Hematopoietic multipotent progenitor cell treated with erythropoietin and hydrocortisone succinate and interleukin-3 and kit ligand, for 8 days (in vitro differentiated cells): ENCODE measurements at regions not wholly inside any gene's neighbourhood (a gene's known extent, or its start where the extent isn't known, plus 50 kb on each side); places are given as distances from the start of the nearest gene placed in this dataset.

Source experiments
- DNase-seq: peaks from one replicate; pipeline ENCODE4 v3.0.0-alpha.2; 2015

DNA sequence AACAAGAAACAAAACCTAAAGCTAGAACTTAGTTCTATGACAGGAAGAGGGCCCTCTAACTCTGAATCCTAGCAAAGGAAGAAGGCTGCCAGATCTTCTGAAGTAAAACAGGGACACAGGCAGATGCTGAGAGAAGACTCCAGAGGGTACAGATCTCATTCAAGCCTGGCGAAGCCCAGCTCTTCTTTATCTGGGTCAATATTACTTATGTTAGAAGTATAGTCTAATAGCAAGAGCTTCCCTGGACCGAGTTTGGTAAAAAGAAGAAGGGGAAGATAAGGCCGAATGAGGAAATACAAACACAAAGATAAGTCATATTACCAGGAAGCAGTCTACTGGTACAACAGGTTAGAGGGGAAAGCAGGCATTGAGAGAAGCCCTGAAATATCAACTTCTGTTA is 79.9 kb upstream of the CCDC91 start:
- DNase-seq = peak; percentile 43

DNA sequence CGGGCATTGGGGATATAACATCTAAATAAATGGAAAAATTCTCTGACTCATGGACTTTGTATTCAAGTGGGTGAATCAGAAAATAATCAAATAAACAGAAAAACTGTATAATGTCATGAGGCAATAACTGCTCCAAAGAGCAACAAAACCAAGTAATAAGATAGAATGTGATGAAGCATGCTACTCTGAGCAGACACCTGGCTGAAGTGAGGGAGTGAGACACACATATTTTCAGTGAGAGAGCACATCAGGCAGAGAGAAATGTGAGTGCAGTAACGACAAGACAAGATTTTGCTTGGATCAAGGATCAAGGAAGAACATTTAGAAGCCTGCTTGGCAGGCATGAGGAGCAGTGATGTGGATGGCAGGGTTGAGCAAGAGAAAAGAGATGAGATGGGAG is 75.8 kb upstream of the CCDC91 start:
- DNase-seq = no peak

DNA sequence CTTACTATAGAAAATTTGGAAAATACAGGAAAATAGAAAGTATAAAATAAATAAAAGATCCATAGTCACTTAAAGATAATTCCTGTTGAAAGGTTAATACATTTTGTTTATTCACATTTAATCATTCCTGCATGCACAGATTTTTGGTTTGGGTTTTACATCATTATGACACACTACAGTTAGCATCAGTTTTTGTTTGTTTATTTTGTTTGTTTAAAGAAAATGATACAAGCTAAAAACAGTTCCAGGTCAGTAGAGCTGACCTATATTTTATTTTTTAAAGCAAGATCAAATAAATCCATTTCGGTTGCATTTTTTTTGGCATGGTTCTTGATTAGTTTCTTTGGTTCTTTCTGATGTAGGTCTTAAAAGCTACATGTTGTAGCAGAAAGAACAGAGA is 68.8 kb upstream of the CCDC91 start:
- DNase-seq = no peak

DNA sequence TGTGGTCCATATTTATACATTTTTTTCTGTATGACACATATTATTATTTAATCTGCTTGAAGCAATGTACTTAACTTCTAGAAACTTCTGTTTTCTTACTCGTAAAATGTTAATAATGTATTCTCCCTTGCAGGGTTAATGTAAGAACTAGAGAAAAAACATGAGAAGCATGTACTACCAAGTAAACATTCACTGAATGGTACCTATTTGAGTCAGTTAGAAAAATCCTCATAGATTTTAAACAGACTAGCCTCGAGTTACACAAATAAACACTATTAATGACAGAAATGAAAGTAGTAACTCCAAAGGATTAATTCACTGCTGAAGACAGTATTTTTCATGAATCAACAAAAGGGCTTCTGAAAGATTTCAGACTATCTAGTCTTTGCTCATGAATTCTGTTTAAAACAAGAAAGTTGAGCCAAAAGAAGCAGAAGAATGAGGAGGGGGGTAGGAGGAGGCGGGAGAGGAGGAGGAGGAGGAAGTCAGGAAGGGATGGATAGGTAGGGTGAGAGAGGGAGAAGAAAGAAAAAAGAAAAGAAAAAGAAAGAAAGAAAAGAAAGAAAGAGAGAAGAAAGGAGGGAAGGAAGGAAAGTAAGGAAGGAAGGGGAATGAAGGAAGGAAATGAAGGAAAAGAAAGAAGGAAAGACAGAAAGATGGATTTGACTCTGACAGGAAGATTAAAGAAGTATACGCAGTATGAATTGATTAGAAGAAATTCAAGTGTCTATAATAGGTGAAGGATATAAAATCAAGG is 68.2 kb upstream of the CCDC91 start:
- no peak for DNase-seq

DNA sequence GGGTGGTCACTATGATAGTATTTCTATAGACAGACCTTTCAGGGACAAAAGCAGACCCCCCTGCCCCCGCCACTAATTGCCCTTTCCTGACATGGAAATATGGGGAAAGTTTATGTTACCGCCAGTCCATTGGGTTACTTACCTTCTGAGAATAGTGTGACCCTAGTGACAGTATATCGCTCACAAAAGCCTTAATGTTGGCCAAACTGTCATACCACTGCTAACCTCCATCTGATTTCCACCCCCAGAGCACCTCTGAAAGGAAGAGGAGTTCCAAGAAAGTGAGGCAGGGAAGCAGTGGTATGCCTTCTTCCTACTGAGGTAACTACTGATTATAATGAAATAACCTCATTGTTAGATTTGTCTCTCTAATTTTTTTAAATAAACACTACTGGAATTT is 67.5 kb upstream of the CCDC91 start:
- DNase-seq = no peak

DNA sequence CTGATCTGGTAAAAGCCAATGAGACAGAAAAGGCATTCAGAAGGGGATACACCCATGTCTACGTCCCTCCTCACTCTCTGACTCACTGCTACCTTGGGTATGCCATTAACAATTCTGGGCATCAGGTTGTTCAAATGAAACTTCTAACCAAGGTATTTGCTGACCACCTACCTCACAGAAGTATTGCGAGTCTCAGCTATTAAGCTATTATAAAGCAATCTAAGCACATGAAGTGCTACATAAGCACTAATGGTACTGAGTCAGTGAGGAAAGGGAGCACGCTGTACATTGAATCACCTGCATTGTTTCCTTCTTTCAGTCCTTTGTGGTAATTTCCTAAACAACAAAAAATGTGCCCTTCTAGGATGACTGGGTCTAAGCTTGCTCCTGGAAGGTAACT is 62.8 kb upstream of the CCDC91 start:
- no peak for DNase-seq

DNA sequence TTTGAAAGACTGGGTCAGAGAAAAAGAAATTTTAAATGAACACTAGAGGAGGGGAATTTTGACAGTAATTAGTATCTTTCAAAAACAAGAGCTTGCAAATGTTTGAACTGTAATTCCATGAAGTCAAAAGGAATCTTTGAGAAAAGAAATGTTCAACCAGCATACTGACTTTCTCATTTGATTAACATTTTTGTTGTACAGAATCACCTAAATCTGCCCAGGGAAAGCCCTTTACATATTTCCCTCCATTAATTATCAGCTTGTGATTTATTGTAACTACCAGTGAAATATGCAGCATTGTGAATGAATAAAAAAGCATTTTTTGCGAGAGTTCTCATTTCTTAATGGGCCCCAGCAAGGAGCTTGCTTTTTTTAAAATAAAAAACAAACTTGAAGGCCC is 61.2 kb upstream of the CCDC91 start:
- no peak for DNase-seq

DNA sequence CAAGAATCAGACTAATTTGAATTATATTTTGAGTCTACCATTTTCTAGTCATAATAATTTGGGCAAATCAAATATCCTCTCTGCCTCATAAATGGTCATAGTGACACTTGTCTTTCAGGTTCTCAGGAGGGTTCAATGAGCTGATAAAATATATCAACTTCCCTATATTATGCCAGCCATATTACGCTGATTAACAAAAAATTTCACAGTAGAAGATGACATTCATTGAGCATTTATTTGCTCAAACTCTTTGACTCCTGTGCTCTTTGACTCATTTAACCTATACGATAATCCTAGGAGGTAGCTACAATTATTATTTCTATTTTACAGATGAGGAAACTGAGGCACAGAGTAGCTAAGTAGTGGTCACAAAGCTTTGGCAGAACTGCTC is 60.0 kb upstream of the CCDC91 start:
- DNase-seq = no peak

DNA sequence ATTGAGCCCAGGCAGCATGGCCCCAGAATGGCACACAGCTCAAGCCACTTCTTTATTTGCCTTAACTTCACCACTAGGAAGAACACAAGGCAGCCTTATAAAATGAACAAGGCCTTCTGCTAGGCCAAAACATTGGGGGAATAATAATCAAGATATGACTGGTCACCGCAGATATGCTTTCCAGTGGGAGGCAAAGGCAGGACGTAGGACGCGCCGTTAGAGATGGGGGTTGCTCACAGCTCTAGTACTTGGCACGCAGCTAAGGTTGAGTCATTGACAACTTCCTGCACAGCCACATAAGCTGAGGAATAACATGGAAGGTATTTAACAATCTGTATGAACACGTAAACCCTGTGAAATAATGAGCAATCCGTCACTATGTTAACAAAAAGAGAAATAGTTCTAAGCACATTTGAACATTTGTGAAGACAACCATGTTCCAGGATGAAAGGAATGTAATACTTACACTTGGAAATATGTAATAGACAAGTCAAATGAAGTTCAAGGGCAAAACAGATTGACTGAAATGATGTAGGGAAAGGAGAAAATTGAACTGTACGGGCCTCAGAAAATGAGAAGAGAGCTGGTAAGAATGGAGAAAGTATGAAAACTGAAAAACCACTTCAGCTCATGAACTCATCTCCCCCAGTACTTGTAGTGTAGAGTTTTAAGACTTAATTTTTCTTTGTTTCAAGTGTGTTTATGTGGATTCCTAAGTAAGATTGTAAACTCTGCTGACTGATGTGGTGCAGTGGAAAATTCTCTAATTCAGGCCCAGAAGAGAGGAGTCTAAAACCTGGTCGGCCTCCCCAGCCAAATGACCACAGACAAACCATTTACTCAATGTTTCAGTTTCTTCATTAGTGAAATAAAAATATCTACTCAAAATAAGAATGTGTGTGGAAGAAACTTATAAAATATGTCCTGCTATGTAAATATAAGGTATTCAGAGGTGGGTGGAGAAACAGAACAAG is 59.3 kb upstream of the CCDC91 start:
- DNase-seq = peak; percentile 85

DNA sequence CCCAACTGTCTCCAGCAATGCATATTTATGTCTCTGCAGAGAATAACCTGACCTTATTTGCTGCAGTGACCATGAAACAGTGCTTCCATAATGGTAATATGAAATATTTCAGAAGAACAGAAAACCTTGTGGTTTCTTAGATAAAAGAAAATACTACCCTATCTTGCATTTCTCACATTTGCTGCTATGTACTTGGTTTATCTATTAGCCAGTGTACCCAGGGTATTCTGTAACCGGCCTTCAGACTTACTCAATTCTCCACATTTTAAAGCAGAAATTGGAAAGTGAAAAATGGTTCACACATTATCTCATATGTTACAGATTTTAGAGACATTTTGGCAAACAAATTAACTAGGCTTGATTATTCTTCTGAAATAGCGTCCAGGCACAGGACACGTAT is 57.9 kb upstream of the CCDC91 start:
- DNase-seq = peak; percentile 86

DNA sequence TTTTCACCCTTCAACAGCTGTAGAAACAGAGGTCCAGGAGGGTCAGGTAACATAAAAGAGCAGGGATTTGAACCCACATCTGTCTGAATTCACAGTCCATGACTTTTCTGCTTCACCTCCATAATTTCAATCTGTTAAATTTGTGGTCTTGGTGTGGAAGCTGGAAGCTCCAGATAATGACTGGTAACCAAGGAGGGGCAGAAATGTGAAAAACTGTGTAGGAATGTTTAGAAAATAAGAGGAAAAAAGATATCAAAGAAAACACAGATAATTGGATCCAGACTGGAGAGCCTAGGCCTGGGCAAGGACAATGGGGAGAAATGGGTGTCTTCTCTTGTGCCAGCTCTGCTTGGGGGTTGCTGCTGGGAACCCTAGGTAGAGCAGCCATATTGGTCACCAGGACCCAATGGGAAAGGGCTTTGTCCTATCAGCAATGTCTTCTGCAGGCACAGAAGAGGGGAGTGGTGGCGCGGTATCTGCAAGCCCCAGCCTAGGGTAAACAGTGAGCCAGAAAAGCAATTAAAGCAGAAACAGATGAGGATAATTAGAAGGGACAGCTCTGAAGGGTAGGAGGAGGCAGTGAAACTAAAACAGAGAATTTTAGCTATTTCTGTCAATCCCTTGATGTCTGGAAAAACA is 54.3 kb upstream of the CCDC91 start:
- peak; percentile 39 for DNase-seq

DNA sequence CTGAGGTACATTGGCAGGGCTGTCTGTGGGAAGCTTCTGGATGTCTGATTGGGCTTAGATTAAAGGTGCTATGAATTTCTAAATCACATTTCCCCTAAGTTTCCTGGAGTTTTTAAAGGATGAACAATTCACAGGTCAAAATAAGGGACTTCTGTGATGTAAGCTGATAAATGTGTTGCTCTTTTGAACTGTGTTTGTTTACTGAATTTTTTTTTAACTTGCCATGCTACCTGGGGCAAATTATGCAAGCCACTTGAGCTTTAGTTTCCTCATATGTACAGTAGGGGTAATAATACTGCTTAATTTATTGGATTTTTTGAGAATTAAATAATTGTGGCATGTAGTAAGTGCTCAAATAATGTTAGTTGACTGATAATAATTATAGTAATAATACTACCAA is 52.8 kb upstream of the CCDC91 start:
- DNase-seq = no peak

DNA sequence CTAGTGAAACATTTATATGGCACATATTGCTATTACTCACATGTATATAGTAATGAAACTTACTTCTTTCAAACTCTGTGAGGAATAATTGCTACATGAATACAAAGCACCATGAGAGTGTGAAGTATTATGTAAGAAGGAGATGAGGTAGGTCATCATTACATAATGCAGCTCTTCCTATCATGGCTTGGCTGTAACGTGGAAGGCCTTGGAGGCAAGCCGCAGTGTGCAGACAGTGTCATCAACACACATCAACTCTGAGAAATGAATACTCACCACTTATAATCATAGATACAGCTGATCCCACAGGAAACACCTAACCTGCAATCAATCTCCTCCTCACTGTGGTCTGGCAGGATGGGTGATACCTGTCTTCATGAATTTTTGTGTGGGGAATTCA is 49.9 kb upstream of the CCDC91 start:
- DNase-seq = no peak
